HG03520 (cell line): ENCODE measurements at regions not wholly inside any gene's neighbourhood (a gene's known extent, or its start where the extent isn't known, plus 50 kb on each side); places are given as distances from the start of the nearest gene placed in this dataset.

Experiments
- ATAC-seq: cut with Tn5 transposase; IDR thresholded peaks from one replicate; pipeline ENCODE4 v1.9.1; 2021; ENCODE audit warnings: mild to moderate bottlenecking, moderate library complexity; ENCODE audit not compliant: unreplicated experiment

DNA sequence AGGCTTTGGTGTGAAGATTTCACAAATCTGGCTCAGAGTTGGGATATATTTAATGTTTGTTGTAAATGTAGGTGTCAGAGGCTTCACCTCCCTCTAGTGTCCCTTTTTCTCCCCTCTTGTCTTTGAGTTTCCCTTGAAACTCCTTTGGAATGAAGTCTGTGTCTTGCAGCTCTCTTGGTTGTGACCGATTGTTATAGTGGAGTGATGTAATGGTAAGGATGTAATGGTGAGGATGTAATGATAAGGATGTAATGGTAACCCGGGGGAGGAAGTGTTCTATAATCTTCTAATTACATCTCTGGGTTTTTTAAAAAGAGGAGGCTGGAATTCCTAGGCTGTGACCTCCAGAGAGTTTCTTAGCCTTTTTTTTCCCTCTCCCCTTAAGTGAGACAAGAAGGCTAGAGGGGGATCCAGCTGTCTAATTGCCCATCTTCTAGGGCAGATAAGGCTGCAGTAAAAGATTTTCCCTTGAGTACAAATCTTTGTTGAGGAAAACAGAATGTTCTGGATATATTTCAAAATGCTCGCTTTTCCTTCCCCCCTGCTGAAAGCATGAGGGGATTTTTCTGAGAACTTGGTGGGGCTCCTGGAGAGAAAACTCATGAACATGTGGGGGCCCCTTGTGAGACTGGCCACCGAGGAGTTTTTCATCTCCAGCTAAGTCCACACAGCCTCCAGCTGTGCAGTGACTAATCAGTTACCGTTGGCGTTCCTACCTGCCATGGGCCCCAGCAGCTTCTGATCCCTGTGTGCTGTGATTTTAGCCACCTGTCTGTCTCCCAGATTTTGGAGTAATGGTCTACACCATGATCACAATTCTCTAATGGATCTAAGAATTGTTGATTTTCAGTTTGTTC, 156.7 kb upstream of the PMEPA1 start:
- no peak for ATAC-seq

- ATAC-seq = no peak
These were observed 155.5 kb upstream of the PMEPA1 start for GRCh38 chr20:57865266-57865665.

DNA sequence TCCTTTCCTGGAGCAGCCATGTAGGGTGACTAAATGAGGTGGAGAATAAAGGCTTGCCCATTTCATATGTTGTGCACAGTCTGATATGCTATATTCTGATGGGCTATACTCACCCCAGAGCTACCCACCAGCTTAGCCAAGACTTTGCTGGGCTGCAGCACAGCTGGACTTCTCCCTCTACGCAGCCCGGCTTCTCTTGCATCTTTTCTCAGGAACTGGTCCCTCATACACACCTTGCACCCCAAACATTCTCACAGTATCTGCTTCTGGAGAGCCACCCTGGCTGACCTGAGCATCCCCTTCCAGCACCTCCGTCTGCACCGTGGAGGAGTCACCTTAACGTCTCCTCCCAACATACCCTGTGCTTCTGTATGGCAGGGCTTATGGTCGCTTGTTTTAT, 150.8 kb upstream of the PMEPA1 start:
- no peak for ATAC-seq

GRCh38 chr20:57857969-57858368, 148.2 kb upstream of the PMEPA1 start:
- no peak for ATAC-seq

DNA sequence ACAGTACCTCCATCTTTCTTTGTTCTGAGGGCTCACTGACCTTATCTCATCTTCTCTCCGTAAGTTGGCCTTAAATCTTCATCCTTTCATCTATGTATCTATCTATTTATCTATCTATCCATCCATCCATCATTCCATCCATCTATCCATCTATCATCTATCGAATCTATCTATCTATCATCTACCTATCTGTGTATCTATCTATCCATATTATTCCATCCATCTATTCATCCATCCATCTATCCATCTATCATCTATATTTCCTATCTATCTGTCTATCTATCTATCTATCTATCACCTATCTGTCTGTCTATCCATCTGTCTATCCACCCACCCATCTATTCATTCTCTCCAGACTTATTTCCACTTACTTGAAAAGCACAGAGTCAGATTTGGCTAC, 147.3 kb upstream of the PMEPA1 start:
- ATAC-seq = no peak

DNA sequence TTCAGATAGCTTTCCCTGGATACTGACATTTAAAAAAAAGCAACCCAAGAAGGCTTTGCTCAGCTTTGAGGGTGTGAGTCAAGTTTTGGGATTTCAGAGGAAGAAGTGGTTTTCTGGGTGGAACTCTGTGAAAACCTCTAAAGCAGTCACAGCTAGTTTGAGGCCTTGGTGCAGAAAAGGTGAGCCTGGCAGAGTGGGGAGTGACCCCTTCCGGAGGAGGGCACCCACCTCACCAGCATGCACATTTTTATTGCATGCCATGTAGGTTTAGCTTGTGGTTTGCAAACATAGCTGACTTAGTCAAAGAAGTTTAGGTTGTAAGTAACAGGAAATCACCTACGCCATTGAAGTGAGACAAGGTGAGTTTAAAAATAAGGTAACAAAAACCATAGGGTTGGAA, 146.8 kb upstream of the PMEPA1 start:
- no peak for ATAC-seq

DNA sequence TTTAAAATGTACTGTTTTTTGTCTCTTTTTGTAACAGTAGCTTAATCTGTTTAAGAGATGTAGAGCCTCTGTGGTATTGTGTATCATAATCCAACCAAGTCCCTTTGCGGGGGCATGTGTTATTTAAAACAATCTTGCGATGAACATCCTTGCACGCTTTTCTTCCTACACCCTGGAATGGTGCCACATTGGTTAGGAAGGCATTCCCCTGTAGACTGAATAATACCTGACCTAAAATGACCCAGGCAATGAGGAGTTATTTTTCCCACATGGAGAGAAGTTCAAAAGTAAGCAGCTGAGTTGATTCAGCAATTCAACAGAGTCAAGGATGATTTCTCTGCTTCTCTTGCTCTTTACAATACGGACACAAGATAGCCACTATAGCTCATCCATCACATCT, 142.0 kb upstream of the PMEPA1 start:
- ATAC-seq = no peak

DNA sequence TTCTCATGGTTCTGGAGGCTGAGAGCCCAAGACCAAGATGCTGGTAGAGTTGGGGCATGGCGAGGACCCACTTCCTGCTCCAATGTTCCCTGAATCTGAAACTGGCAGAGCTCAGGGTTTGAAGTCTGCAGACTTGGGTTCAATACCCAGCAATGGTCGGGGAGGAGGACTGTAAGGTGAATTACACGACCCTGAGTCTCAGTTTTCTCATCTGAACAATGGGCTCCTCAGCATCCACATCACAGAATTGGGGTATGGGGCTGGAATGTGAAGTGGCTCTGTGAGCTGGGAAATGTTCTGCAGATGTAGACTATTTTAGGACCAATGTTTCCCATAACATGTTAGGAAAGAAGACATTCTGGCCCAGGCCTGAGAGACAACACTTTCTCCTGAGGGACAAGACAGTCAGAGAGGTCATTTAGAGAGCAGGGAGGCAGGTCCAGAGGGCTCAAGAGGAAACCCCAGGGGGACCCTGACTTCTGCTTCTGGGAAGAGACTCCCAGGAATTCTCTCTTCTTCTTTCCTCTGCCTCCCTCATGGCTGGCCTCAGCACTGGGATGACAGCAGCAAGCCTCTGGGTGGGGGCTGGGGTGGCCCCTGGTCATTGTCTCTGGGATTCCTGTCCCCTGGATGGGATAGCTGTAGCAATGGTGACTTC, 141.3 kb upstream of the PMEPA1 start:
- ATAC-seq = no peak

DNA sequence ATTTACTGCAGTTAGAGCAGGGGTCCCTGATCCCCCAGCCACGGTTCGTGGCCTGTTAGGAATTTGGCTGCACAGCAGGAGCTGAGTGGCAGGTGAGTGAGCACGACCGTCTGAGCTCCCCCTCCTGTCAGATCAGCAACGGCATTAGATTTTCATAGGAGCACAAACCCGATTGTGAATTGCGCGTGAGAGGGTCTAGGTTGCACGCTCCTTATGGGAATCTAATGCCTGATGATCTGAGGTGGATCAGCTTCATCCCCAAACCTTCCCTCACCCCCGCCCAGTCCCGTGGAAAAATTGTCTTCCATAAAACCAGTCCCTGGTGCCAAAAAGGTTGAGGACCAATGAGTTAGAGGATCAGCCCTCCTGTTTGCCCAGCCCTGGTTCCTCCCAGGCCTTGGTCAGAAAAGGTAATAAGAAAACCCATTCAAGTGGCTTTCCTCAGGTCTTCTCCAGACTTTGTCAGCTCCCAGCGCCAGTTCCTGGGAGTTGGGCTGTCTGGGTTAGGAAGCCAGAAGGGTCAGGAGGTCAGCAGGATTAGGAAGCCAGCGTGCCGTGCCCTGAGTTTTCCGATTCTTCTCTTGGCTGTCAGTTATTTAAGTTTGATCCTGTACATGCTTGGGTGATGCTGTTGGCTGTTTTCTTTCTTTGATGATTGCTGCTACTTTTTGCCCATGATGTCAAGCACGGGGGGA, 139.9 kb upstream of the PMEPA1 start:
- ATAC-seq = no peak

GRCh38 chr20:57849121-57849520, 139.3 kb upstream of the PMEPA1 start:
- no peak for ATAC-seq

DNA sequence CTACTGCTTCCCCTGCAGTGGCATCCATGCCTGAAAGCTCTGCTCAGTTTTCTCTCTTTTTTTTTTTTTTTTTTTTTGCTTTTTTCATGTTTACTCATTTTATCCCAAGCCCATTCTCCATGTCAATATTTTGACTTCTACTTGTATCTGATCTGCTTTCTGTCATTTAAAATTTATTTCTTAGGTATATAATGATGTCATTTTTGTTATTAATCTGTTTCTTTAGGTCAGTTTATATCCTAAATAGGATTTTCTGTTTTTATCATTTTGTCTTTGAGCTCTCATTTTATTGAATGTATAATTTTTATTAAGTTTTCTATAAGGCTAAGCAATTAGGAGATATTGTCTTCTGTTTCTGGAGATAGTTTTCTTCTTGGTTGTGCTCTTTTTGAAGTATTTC, 138.5 kb upstream of the PMEPA1 start:
- no peak for ATAC-seq

DNA sequence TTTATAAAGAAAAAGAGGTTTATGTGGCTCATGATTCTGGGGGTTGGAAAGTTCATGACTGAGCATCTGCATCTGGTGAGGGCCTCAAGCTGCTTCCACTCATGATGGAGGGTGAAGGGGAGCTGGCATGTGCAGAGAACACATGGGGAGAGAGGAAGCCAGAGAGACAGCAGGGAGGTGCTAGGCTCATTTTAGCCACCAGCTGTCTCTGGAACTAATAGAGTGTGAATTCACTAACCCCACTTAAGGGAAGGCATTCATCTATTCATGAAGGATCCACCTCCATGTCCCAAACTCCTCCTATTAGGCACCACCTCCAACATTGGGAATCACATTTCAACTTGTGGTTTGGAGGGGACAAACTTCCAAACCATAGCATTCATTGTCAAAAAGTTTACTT, 137.3 kb upstream of the PMEPA1 start:
- no peak for ATAC-seq

- no peak for ATAC-seq
These were observed 135.1 kb upstream of the PMEPA1 start for GRCh38 chr20:57844626-57845596.

DNA sequence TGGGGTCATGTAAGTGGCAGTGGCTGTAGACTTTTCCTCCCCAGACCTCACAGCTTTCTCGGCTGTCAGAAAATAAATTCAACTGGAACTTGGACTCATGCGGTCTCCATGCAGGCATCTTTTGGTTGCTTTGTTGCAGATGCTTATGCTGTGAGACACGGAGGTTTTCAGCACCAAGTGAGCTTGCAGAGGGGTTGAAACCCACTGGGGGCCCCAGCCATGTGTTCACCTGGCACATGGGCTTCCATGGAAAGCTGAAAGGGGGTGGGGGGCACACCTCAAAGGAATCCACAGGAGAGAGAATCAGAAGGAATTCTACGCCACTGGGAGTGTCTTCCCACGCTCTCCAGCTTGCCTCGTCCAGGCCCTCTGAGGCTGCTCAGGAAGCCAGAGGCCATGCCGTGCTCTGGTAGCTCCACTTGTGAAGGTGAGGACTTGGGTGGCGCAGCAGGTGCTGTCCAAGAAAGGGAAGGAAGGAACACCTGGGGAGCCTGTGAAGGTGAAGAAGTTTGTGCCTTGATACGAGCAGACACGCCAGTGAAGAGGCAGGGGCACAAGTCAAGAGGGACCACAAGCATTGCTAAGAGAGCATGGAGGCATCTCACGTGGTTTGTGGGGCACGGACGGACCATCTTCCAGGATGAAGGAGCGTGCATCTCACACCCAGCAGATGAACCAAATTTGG, 134.3 kb upstream of the PMEPA1 start:
- no peak for ATAC-seq

- no peak for ATAC-seq
These were observed 132.9 kb upstream of the PMEPA1 start for GRCh38 chr20:57842720-57843119.

DNA sequence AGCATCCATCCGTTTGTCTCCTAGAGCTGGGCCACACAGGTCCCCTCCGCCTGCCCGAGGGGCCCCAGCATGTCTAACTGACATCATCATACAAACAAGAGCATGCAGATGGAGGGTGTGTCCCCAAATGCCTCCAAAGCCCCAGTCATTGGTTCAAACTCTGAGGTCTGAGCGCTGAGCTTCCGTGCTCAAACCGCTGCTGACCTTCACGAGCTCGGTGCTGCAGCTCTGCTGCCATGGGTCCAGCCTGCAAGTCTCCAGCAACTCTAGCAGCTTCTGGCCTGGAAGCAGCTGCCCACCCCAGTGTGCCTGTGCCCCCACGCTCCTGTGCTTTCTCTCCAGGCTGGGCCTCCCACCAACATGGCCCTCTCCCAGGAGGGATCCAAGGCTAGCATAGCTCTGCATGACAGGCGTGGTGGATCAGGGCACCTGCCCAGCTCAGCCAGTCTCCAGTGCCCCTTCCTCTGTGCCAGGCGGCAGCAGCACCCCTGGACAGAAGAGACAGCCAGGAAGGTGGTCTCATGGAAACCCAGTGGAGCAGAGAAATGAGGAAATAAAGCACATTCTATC, 131.6 kb upstream of the PMEPA1 start:
- ATAC-seq = no peak

- no peak for ATAC-seq
These were observed 130.9 kb upstream of the PMEPA1 start for GRCh38 chr20:57840504-57841296.

- ATAC-seq = no peak
These were observed 130.3 kb upstream of the PMEPA1 start for GRCh38 chr20:57840066-57840465.

DNA sequence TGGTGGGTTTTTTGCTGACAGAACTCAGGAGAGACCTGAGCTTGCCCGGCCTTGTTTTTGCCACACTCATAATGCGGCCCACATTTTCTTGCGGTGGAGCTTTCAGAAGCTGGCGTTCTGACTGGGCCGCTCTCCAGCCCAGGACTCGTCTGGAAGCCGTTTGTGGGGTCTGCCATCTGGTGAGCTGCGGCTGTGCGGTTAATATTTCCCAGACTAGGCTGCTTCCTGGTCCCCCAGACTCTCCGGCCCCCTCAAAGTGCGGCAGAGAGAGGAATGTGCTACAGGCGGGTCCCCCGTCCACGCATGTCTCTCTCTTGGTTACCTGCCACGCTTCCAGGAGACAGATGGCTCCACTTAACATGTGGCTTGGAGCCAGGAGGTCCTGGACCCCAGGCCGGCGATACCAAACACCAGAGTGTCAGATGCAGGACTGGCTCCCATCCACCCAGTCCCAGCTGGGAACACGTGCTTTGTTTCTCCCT, 128.9 kb upstream of the PMEPA1 start:
- ATAC-seq = no peak
